ENCODE measurements at regions not wholly inside any gene's neighbourhood (a gene's known extent, or its start where the extent isn't known, plus 50 kb on each side); places are given as distances from the start of the nearest gene placed in this dataset.

DNA sequence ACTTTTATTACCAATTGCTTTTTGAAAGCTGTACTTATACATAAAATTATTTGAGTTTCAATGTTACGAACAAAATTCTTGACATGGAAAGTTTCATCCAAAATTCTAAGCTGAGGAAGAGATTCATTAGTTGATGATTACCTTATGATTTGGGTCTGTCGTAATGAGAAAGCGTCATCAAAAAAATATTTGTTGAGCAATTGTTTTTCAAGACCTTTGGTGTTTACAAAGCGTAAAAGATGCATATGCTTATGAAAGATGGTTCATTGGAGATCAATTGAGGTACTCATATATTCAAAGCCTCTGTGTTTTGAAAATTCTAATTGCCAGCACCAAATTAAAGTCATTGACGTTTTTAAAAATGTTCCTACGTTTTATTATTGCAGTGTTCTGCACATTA, 110.5 kb upstream of the DOK5 start:
- no peak for DNase-seq

DNA sequence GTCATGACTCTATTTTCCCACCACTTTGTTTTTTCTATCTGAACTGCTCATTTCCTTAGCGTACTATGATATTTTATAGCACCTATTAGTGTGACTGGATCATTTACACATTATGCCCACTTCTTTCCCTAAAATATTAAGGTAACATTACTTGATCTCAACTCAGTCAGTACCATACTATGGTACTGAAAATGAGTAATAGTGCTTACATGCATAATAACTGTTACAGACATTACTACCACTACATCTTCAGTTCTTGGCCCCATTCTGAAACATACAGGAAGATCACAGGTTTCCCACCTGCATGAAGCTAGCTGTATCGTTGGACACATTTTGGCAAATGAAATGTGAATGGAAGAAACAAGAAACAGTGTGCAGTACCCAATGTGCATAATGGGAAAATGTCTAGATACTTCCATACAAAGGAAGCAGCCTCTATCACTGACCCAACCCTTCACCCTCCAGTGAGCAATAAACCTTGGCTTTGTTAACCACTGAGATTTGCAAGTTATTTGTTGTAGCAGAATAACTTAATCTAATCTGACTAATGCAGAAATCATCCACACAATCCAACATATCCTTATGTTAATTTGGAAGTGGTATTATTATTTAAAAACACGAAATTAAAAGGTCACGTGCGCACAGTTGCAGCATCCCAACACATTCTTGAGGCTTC, 108.6 kb upstream of the DOK5 start:
- no peak for DNase-seq

DNA sequence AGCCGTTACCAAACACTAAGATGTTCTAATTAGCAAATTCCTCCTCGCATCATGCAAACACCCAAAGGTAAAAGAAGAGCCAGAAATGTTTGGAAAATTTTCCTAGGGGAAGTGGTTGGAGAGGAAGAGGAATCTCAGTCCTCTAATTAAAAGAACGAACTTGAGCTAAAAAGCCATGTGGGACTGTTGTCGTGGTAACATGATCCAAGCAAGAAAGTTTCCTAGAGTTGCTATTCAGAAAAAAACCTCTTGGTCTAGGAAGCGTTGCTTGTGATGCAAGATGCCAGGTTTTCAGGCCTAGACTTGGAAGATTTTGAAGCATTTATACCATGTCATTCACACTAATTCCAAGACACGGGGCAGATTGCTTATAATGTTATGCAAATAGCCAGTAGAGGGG, 106.8 kb upstream of the DOK5 start:
- DNase-seq = no peak

DNA sequence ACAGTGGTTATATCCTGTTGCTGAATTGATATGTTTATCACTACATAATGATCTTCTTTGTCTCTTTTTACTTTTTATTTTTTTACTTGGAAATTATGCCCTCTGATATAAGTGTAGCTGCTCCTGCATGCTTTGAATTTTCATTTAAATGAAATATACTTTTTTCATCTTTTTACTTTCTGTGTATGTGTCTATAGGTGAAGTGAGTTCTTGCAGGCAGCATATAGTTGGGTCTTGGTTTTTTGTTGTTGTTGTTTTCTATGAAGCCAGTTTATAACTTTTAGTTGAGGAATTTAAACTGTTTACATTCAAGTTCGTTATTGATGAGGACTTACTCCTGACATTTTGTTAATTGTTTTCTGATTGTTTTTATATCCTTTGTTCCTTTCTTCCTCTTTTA, 103.1 kb upstream of the DOK5 start:
- no peak for DNase-seq

DNA sequence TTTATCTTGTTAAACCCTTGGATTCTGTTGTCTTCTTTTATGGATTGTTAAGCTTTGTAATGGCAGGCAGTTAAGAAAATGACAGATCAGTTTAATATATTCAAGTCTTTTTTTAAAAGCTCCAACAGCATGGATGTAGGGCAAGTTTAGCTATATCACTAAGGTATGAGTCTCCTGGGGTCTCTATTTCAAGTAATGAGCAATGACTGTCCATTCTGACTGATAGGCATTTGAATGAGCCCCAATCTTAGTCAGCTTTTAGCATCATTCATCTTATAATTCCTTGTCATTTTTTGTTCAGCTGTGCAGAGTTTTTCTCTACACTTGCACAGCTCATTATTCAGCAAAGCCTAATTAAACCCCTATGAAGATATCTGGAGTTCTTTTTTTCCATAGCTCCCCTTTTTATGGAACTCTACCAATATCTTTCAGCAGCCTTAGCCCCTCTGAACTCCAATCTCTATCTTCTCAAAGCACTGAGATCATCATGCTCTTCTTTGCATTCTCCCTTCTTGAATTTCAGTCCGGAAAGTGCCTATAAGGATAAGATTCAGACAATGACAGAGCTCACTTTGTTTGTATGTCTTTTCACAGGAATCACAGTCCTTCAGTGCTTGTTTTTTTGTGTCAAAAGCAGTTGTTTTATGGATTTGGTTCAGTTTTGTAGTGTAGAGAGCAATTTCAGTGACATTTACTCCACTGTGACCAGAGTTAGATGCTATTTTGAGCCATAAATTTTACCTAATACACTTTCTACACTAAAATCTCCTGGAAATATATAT, 97.2 kb upstream of the DOK5 start:
- DNase-seq = no peak

DNA sequence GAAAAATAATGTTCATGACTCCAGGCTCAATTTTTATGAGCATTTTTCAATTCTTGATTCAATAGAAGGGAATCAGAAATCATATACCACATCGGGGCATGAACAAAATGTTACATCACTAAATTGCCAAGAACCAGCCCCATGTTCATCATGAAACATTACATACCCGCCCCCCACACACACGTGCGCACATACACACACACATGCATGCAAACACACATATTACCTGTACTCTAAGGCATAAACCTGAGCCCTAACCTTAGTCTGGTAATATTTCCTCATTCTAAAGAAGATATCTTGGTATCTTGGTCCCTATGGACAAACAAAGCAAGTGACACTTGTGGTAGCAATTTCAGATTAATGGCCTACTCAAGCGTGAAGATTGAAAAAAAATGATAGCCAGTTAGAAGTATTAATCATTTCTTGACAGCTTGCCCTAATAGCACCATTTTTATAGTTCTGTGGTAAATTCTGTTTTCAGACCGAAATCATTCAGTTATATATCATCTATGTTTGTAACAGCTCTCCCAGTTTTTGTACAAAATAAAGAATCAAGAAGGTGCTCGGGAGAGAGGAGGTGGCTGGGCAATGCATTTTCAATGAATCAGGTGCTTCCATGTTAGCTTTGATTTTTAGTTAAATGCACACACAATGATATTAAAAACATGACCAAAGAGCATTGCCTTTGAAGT, 95.4 kb upstream of the DOK5 start:
- DNase-seq = no peak

DNA sequence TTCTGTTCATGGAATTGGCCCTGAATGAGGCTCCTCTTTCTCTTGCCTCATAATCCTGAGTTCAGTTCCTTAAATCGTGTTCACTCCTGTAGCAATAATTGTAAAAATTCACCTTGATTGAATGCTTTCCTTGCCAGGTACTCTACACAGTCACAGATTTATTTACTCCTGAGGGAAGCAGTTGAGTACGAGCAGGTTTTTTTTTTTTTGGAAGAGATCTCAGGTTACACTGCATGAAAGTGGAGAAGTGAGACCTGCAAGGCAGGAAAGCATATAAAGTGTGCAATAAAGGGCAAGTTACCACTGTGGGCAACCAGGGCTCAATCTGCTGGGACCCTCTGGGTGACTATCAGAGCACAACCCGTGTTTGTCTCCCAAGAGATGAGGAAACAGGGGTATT, 93.0 kb upstream of the DOK5 start:
- no peak for DNase-seq

DNA sequence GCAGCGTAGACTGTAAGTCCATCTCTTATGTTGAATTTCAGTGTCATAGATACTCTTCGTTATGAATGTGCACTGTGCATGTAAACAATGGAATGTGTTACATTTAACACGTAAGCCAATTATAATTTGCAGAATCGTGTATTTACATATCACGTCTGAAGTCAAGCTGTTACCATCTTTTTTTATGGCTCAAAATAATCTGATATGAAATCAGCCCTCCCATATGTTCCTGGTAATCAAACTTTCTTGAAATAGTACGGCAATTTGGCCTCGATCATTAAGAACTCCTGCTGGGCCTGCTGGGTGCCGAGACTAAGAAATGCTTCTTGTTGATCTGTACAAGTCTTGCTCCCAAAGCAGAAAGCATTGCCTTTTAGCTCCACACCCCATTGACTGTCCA, 89.6 kb upstream of the DOK5 start:
- no peak for DNase-seq

DNA sequence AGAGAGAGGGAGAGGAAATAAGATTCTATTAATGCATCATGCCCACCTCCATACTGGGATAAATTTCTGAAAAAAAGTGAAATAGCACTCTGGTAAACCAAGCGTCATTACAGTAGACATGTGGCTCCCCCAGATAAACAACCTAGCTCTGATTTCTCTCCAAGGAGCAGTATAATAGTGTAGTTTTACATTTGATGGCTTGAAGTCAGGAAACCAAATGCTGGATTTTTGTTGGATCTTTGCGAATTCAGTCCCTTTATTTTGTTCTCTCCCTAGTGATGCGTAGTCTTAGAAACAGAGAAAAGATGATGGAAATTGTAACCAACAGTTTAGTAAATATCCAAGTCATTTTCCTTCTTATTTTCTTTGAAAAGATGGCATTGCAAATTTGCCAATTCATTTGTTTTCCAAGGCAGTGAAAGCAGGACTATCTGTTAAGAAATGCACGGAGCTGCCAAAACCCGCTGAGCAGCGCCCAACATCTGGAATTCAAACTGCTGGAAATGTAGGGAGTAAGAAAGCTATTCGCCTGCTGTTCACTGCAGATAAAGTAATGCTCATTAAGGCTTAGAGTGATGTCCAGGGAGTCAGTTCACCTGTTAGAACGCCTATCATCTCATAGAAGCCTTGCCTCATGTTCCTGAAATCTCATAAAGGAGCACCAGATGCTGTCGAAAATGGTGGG, 85.7 kb upstream of the DOK5 start:
- DNase-seq = no peak

DNA sequence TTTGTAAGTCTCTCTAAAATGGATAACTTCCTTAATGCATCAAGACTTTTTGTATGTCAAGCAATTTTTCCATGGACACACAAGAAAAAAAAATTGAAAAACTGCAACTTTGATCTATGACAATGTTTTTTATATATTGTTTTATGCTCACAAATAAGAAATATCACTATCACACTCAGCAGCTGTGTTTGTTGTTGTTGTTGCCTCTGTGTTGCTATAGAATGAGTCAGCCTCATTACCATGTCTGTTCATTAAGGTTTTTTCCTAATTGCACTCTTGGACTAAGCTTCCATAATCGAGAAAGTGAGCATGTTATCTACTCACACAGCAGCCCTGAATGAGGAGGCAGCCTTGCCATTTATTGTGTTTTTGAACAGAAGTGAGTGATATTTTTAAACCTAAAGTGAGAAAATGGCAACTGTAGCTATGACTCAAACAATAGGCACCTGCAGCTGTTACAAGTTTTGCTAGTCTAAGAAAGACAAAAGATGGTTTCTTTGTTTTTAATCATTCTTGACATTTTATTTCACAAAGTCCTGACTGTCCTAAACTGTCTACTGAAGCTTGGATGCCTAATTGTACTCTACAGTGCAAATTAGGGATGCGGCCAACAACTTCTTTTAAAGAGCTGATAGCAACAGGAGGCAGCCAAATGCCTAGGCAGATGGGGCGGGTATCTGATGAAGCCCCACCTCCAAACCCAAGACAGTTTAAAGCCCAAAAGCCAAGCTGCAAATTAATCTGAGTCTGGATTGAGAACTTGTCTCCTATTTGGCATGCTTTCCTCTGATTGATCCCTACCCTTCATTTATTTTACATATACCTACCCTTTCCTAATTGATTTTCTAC, 77.9 kb upstream of the DOK5 start:
- DNase-seq = no peak

DNA sequence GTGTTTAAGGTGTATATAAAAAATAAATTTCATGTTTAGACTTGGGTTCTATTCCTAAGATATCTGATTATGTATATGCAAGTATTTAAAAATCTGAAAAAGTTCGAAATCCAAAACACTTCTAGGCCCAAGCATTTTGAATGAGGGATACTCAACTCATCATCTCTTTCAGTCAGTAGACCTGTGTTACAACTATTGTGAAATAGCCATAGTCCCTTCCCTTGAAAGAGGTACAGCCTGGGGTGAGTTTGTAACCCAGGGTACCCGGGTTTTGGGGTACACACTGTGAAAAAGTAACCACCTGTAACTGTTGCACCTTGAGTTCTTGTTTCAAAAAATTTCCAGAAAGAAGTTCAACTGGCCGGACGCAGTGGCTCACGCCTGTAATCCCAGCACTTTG, 76.6 kb upstream of the DOK5 start:
- DNase-seq = no peak

DNA sequence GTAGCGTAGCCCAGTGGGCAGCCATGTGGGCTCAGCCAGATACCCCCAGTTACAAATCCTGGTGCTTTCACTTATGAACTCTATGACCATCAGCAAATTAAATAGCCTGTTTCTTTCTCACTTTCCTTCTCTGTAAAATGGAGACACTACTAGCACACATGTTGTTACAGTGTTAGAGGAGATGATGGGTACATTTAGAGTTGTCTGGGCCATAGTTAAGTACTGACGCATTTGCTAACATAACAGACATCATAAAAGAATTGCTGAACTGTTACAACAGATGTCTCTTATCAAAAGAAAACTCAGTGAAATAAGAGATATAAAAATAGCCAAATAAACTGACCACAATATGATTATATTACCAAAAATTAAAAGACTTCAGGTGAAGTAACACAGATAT, 69.9 kb upstream of the DOK5 start:
- DNase-seq = no peak

DNA sequence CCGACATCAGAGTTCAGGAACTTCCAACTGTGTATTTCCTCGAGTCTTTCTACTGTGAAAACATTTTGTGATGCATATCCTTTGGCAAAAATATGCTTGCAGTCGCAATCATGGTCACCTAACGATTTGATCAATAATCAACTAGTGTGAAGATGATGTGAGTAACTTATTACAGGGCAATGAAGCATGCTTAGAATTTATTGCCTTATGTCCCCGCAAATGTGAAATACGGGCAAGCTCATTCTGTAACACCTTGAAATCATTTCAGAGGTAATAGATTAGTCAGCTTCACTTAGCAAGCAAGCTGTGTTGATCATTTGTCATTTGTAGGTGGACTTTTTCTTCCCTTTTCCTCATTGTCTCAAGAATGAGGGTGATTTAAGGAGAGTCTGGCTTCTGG, 67.9 kb upstream of the DOK5 start:
- DNase-seq = no peak

DNA sequence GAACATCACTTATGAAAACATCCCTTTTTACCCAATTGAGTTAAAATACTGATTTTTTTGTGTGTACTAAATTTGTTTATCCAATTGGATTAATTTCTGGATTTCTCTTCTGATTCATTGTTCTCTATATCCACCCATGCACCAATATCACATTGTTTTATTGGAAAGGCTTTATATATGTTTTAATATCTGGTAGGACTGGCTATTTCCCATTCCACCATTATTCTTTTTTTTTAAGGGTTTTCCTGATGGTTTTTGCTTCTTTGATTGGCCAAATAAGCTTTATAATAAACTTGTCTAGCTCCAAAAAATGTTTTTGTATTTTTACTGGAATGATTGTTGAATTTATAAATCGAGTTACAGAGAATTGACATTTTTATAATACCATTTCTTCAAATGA, 59.4 kb upstream of the DOK5 start:
- no peak for DNase-seq

DNA sequence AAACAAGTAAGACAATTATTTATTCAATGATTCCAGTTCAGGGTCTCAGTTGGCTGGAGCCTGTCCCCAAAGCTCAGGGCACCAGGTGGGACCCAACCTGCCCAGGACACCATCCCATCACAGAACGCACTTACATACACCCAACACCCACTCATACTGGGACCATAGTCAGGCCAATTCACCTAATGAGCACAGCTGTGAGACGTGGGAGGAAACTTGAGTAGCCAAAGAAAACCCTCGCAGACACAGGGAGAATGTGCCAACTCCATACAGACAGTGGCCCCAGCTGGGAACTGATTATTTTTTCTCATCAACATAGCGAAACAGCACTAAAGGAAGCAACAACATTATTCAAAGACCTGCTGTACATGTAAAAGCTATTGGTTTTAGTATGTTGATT, 58.6 kb upstream of the DOK5 start:
- DNase-seq = no peak

DNA sequence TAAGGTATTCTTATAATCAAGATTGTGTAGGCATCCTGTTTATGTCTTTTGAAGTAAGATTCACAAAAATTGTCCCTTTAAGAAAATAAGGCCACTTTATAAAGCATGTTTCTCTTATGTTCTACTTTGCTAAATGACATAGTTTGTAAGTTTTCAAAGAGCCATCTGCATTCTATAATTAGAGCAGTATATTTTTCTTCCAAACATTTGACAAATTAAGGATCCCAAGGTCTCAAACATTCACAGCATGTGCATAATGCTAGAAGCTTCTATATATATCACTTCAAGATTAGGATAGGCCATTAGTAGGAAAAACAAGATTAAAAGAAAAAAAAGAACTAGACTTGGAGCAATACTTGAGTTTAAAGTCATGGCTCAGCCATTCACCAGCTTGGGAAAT, 55.9 kb upstream of the DOK5 start:
- no peak for DNase-seq

Data from stimulated activated naive CD4-positive, alpha-beta T cell treated with Interleukin-2 at 50 U/mL for 16 hours (primary cell).